SK-N-SH treated with all-trans-retinoic acid at 6 μM for 48 hours (cell line): ENCODE measurements at regions not wholly inside any gene's neighbourhood (a gene's known extent, or its start where the extent isn't known, plus 50 kb on each side); places are given as distances from the start of the nearest gene placed in this dataset.

Source experiments
- ARNTL ChIP-seq: fragments of 450-650 bp; formaldehyde crosslinking; IDR thresholded peaks from 2 replicates; pipeline ENCODE4 v1.5.0; 2020; ENCODE audit warnings: low read depth, mild to moderate bottlenecking, moderate library complexity, borderline replicate concordance
- BACH2 ChIP-seq: fragments of 250-450 bp; sonication (Bioruptor Pico); IDR thresholded peaks from 2 replicates; pipeline ENCODE4 v1.9.0; 2021; ENCODE audit warnings: mild to moderate bottlenecking, borderline replicate concordance
- ESRRG ChIP-seq: fragments of 250-450 bp; sonication (Bioruptor Pico); IDR thresholded peaks from 2 replicates; pipeline ENCODE4 v1.6.1; 2021; ENCODE audit warnings: mild to moderate bottlenecking
- OSR1 ChIP-seq: fragments of 250-450 bp; sonication (Bioruptor Pico); IDR thresholded peaks from 2 replicates; pipeline ENCODE4 v1.8.0; 2022; ENCODE audit warnings: moderate library complexity, mild to moderate bottlenecking, inconsistent platforms
- TOX ChIP-seq: fragments of 250-450 bp; sonication (Bioruptor Pico); IDR thresholded peaks from 2 replicates; pipeline ENCODE4 v1.8.0; 2021; ENCODE audit warnings: mild to moderate bottlenecking, moderate library complexity, borderline replicate concordance
- ZC3H10 ChIP-seq: fragments of 250-450 bp; sonication (Bioruptor Pico); IDR thresholded peaks from 2 replicates; pipeline ENCODE4 v1.5.1; 2021; ENCODE audit warnings: mild to moderate bottlenecking, moderate library complexity
- ZFP30 ChIP-seq: fragments of 450-650 bp; formaldehyde crosslinking; IDR thresholded peaks from 2 replicates; pipeline ENCODE4 v1.5.0; 2022; ENCODE audit warnings: mild to moderate bottlenecking, moderate library complexity
- ZNF8 ChIP-seq: fragments of 450-650 bp; formaldehyde crosslinking; IDR thresholded peaks from 2 replicates; pipeline ENCODE4 v1.5.0; 2020; ENCODE audit warnings: mild to moderate bottlenecking, moderate library complexity
- TF ChIP-seq, protein P1 (sequence below): fragments of 250-450 bp; sonication (Bioruptor Pico); IDR thresholded peaks from 2 replicates; pipeline ENCODE4 v1.5.1; 2021; ENCODE audit warnings: mild to moderate bottlenecking, moderate library complexity
- TF ChIP-seq, protein P2 (sequence below): fragments of 250-450 bp; sonication (Bioruptor Pico); IDR thresholded peaks from 2 replicates; pipeline ENCODE4 v1.5.0; 2020; ENCODE audit warnings: mild to moderate bottlenecking, moderate library complexity
- TF ChIP-seq, protein P3 (sequence below): fragments of 250-450 bp; sonication (Bioruptor Pico); IDR thresholded peaks from 2 replicates; pipeline ENCODE4 v1.8.0; 2020; ENCODE audit warnings: mild to moderate bottlenecking, moderate library complexity, borderline replicate concordance
- TF ChIP-seq, protein P4 (sequence below): fragments of 250-450 bp; sonication (Bioruptor Pico); IDR thresholded peaks from 2 replicates; pipeline ENCODE4 v1.5.1; 2020; ENCODE audit warnings: low read depth, mild to moderate bottlenecking, moderate library complexity

DNA sequence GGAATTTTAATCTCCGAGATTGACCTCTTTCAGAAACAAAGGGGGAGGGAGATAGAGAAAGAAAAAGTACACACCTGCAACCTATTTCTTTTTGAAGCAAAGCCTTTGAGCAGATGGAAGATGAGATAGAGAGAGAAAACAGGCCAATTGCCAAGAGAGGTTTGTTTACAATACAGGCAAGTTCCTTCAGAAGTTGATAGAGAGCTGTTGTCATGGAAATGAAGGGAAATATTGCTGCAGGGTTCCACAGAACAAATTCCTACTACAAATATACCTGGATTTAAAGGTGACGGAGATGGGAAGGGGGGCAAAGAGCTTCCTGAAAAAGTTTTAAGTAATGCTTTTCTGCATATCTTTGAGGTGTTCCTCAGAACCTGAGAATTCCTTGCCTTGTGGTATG is 388.4 kb downstream of the NDFIP2 start:
- TF ChIP-seq ZFP30 (CRISPR knock-in tag) (no peak), ZC3H10 (CRISPR knock-in tag) (no peak), TOX (no peak), OSR1 (CRISPR knock-in tag) (no peak), ARNTL (no peak), ESRRG (CRISPR knock-in tag) (no peak), ZNF8 (CRISPR knock-in tag) (no peak), BACH2 (CRISPR knock-in tag) (no peak)
- TF ChIP-seq, protein P1, sequence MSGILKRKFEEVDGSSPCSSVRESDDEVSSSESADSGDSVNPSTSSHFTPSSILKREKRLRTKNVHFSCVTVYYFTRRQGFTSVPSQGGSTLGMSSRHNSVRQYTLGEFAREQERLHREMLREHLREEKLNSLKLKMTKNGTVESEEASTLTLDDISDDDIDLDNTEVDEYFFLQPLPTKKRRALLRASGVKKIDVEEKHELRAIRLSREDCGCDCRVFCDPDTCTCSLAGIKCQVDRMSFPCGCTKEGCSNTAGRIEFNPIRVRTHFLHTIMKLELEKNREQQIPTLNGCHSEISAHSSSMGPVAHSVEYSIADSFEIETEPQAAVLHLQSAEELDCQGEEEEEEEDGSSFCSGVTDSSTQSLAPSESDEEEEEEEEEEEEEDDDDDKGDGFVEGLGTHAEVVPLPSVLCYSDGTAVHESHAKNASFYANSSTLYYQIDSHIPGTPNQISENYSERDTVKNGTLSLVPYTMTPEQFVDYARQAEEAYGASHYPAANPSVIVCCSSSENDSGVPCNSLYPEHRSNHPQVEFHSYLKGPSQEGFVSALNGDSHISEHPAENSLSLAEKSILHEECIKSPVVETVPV (CRISPR knock-in tag), result no peak
- TF ChIP-seq, protein P2, sequence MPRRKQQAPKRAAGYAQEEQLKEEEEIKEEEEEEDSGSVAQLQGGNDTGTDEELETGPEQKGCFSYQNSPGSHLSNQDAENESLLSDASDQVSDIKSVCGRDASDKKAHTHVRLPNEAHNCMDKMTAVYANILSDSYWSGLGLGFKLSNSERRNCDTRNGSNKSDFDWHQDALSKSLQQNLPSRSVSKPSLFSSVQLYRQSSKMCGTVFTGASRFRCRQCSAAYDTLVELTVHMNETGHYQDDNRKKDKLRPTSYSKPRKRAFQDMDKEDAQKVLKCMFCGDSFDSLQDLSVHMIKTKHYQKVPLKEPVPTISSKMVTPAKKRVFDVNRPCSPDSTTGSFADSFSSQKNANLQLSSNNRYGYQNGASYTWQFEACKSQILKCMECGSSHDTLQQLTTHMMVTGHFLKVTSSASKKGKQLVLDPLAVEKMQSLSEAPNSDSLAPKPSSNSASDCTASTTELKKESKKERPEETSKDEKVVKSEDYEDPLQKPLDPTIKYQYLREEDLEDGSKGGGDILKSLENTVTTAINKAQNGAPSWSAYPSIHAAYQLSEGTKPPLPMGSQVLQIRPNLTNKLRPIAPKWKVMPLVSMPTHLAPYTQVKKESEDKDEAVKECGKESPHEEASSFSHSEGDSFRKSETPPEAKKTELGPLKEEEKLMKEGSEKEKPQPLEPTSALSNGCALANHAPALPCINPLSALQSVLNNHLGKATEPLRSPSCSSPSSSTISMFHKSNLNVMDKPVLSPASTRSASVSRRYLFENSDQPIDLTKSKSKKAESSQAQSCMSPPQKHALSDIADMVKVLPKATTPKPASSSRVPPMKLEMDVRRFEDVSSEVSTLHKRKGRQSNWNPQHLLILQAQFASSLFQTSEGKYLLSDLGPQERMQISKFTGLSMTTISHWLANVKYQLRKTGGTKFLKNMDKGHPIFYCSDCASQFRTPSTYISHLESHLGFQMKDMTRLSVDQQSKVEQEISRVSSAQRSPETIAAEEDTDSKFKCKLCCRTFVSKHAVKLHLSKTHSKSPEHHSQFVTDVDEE (CRISPR knock-in tag), result no peak
- TF ChIP-seq, protein P3, sequence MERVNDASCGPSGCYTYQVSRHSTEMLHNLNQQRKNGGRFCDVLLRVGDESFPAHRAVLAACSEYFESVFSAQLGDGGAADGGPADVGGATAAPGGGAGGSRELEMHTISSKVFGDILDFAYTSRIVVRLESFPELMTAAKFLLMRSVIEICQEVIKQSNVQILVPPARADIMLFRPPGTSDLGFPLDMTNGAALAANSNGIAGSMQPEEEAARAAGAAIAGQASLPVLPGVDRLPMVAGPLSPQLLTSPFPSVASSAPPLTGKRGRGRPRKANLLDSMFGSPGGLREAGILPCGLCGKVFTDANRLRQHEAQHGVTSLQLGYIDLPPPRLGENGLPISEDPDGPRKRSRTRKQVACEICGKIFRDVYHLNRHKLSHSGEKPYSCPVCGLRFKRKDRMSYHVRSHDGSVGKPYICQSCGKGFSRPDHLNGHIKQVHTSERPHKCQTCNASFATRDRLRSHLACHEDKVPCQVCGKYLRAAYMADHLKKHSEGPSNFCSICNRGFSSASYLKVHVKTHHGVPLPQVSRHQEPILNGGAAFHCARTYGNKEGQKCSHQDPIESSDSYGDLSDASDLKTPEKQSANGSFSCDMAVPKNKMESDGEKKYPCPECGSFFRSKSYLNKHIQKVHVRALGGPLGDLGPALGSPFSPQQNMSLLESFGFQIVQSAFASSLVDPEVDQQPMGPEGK (CRISPR knock-in tag), result no peak
- TF ChIP-seq, protein P4, sequence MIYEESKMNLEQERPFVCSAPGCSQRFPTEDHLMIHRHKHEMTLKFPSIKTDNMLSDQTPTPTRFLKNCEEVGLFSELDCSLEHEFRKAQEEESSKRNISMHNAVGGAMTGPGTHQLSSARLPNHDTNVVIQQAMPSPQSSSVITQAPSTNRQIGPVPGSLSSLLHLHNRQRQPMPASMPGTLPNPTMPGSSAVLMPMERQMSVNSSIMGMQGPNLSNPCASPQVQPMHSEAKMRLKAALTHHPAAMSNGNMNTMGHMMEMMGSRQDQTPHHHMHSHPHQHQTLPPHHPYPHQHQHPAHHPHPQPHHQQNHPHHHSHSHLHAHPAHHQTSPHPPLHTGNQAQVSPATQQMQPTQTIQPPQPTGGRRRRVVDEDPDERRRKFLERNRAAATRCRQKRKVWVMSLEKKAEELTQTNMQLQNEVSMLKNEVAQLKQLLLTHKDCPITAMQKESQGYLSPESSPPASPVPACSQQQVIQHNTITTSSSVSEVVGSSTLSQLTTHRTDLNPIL, result no peak
